H1 (cell line): ENCODE measurements at regions not wholly inside any gene's neighbourhood (a gene's known extent, or its start where the extent isn't known, plus 50 kb on each side); places are given as distances from the start of the nearest gene placed in this dataset.

Experiments
- CTCF ChIA-PET: fragments of 300-600 bp; sonication (Branson Sonifier 250); formaldehyde crosslinking; loops from one replicate; lab custom pipeline; 2021; ENCODE audit not compliant: partially characterized antibody; lab: Charles Lee
- POLR2A ChIA-PET: fragments of 300-600 bp; sonication (Branson Sonifier 250); formaldehyde crosslinking; loops from one replicate; lab custom pipeline; 2021; ENCODE audit warnings: inconsistent platforms; ENCODE audit not compliant: partially characterized antibody; lab: Charles Lee
- DNase-seq, 2 experiments: peaks; one replicate each; pipeline versions ENCODE4 v3.0.0 to v3.0.0-alpha.2; 2010 to 2022; ENCODE audit warnings: low spot score in 2 of 2, low read depth in 1 of 2, mixed read lengths in 1 of 2
- FAIRE-seq: peaks from 2 replicates; lab custom pipeline; 2011; peaks lifted over from hg19 to GRCh38; lab: Jason Lieb, UNC
- H2AFZ ChIP-seq: 2 replicates; pipeline ENCODE4 v1.8.1; 2012; ENCODE audit warnings: low read length, inconsistent platforms
- H2AK5ac ChIP-seq: 2 replicates; pipeline ENCODE4 v1.6.1; 2013; ENCODE audit warnings: low read depth, low read length
- H2BK120ac ChIP-seq: replicated peaks from 2 replicates; pipeline ENCODE3; 2013; ENCODE audit warnings: low read depth, low read length, inconsistent platforms
- H2BK12ac ChIP-seq: 2 replicates; pipeline ENCODE4 v1.6.1; 2013; ENCODE audit warnings: low read depth, low read length
- H2BK15ac ChIP-seq: 2 replicates; pipeline ENCODE4 v1.6.1; 2013; ENCODE audit warnings: low read length
- H2BK20ac ChIP-seq: 2 replicates; pipeline ENCODE4 v1.6.1; 2013; ENCODE audit warnings: low read length
- H2BK5ac ChIP-seq: 2 replicates; pipeline ENCODE4 v1.6.1; 2013; ENCODE audit warnings: low read depth, low read length
- H3K14ac ChIP-seq: 2 replicates; pipeline ENCODE4 v1.6.1; 2013; ENCODE audit warnings: inconsistent platforms; ENCODE audit not compliant: insufficient read length
- H3K18ac ChIP-seq: 2 replicates; pipeline ENCODE4 v1.6.1; 2013; ENCODE audit warnings: low read length; ENCODE audit errors: extremely low read depth
- H3K23ac ChIP-seq: 2 replicates; pipeline ENCODE4 v1.6.1; 2013; ENCODE audit warnings: inconsistent platforms; ENCODE audit not compliant: insufficient read length
- H3K23me2 ChIP-seq: 2 replicates; pipeline ENCODE4 v1.6.1; 2013; ENCODE audit warnings: low read depth, low read length
- H3K27ac ChIP-seq: 2 replicates; pipeline ENCODE4 v1.6.1; 2011; ENCODE audit warnings: low read depth, low read length, inconsistent platforms
- H3K27me3 ChIP-seq, 4 experiments: replicated peaks in 1 of 4; 1 replicate in 1 of 4; 2 replicates in 3 of 4; pipeline versions ENCODE4 v1.6.1 to v1.8.1; 2011 to 2013; ENCODE audit warnings: low read length in 3 of 4, mild to moderate bottlenecking in 3 of 4, inconsistent platforms in 2 of 4, mixed read lengths in 2 of 4, moderate library complexity in 1 of 4; ENCODE audit not compliant: control insufficient read depth in 3 of 4, insufficient read depth in 3 of 4; ENCODE audit errors: extremely low read depth in 1 of 4
- H3K36me3 ChIP-seq, 4 experiments: 2 replicates each; pipeline versions ENCODE4 v1.6.1 to v1.8.1; 2011 to 2013; ENCODE audit warnings: mild to moderate bottlenecking in 4 of 4, low read length in 3 of 4, moderate library complexity in 2 of 4, control low read depth in 1 of 4, inconsistent platforms in 1 of 4; ENCODE audit not compliant: insufficient read depth in 4 of 4, control insufficient read depth in 2 of 4
- H3K4ac ChIP-seq: replicated peaks from 2 replicates; pipeline ENCODE3; 2013; ENCODE audit warnings: low read length, low read depth, mixed read lengths, inconsistent platforms; ENCODE audit not compliant: insufficient read length
- H3K4me1 ChIP-seq, 4 experiments: replicated peaks in 1 of 4; 1 replicate in 1 of 4; 2 replicates in 3 of 4; pipeline versions ENCODE4 v1.6.1 to v1.8.1; 2011 to 2013; ENCODE audit warnings: low read length in 3 of 4, inconsistent platforms in 2 of 4, mixed read lengths in 1 of 4; ENCODE audit not compliant: insufficient read depth in 4 of 4, control insufficient read depth in 3 of 4
- H3K4me2 ChIP-seq, 2 experiments: 2 replicates each; pipeline versions ENCODE4 v1.6.1 to v1.8.1; 2011 to 2013; ENCODE audit warnings: low read depth in 2 of 2, low read length in 2 of 2, control low read depth in 1 of 2, inconsistent platforms in 1 of 2, mild to moderate bottlenecking in 1 of 2; ENCODE audit not compliant: insufficient read depth in 1 of 2
- H3K4me3 ChIP-seq, 4 experiments: fragments of 200-600, 300-600 bp in 1 of 4; sonication (generic), shearing (Covaris generic), sonication (Bioruptor Twin) in 1 of 4; 2 replicates each; pipeline versions ENCODE4 v1.5.1 to v1.8.1; 2011 to 2016; ENCODE audit warnings: low read length in 4 of 4, low read depth in 3 of 4, control low read depth in 2 of 4, inconsistent platforms in 2 of 4, mild to moderate bottlenecking in 2 of 4, mixed read lengths in 1 of 4, moderate library complexity in 1 of 4; ENCODE audit not compliant: insufficient read depth in 2 of 4; ENCODE audit errors: extremely low read depth in 1 of 4
- H3K56ac ChIP-seq: replicated peaks from 2 replicates; pipeline ENCODE3; 2013; ENCODE audit warnings: low read depth, mild to moderate bottlenecking, mixed read lengths, low read length, inconsistent platforms; ENCODE audit not compliant: insufficient read length
- H3K79me1 ChIP-seq: 2 replicates; pipeline ENCODE4 v1.6.1; 2013; ENCODE audit warnings: low read depth, low read length, control low read depth
- H3K79me2 ChIP-seq, 2 experiments: 2 replicates each; pipeline versions ENCODE4 v1.6.1 to v1.8.1; 2012 to 2013; ENCODE audit warnings: low read length in 2 of 2, mild to moderate bottlenecking in 2 of 2, inconsistent platforms in 1 of 2; ENCODE audit not compliant: insufficient read depth in 2 of 2, control insufficient read depth in 1 of 2
- H3K9ac ChIP-seq, 4 experiments: replicated peaks in 1 of 4; 1 replicate in 1 of 4; 2 replicates in 3 of 4; pipeline versions ENCODE4 v1.6.1 to v1.8.1; 2011 to 2013; ENCODE audit warnings: low read depth in 3 of 4, low read length in 3 of 4, control low read depth in 2 of 4, mild to moderate bottlenecking in 2 of 4, moderate library complexity in 2 of 4, inconsistent platforms in 1 of 4; ENCODE audit errors: extremely low read depth in 1 of 4
- H3K9me3 ChIP-seq, 2 experiments: 2 replicates each; pipeline versions ENCODE4 v1.6.1 to v1.8.1; 2012 to 2013; ENCODE audit warnings: mild to moderate bottlenecking in 2 of 2, moderate library complexity in 2 of 2, control low read depth in 1 of 2, inconsistent platforms in 1 of 2, low read depth in 1 of 2, low read length in 1 of 2, mixed read lengths in 1 of 2; ENCODE audit not compliant: insufficient read depth in 2 of 2
- H4K20me1 ChIP-seq, 2 experiments: replicated peaks in 1 of 2; 2 replicates each; pipeline versions ENCODE3 to v1.8.1; 2011 to 2013; ENCODE audit warnings: inconsistent platforms in 2 of 2, low read length in 2 of 2, mild to moderate bottlenecking in 1 of 2; ENCODE audit not compliant: insufficient read depth in 2 of 2, control insufficient read depth in 1 of 2
- H4K5ac ChIP-seq: 2 replicates; pipeline ENCODE4 v1.6.1; 2013; ENCODE audit warnings: low read length, low read depth, mixed read lengths, inconsistent platforms; ENCODE audit not compliant: insufficient read length
- H4K8ac ChIP-seq: 2 replicates; pipeline ENCODE4 v1.8.0; 2013; ENCODE audit warnings: mild to moderate bottlenecking, moderate library complexity, low read length, inconsistent platforms; ENCODE audit not compliant: insufficient read depth; ENCODE audit errors: extremely low read depth
- H4K91ac ChIP-seq: replicated peaks from 2 replicates; pipeline ENCODE3; 2013; ENCODE audit warnings: low read length, mixed read lengths, inconsistent platforms; ENCODE audit not compliant: insufficient read length
- CBX8 ChIP-seq: fragments of 300-800, 300-1000 bp; sonication (generic); IDR thresholded peaks from 2 replicates; pipeline ENCODE4 v1.7.1; 2016; ENCODE audit warnings: low read depth, low read length, borderline replicate concordance
- CHD2 ChIP-seq: IDR thresholded peaks from 2 replicates; pipeline ENCODE4 v1.6.1; 2012; ENCODE audit warnings: low read length, improper control_type of control experiment
- CREB1 ChIP-seq: IDR thresholded peaks from 2 replicates; pipeline ENCODE4 v1.6.1; 2012; ENCODE audit warnings: inconsistent platforms
- EP300 ChIP-seq, 2 experiments: IDR thresholded peaks; 1 replicate in 1 of 2; 2 replicates in 1 of 2; pipeline ENCODE4 v1.6.1; 2011 to 2012; ENCODE audit warnings: low read depth in 2 of 2, low read length in 2 of 2, mild to moderate bottlenecking in 2 of 2, borderline replicate concordance in 1 of 2, inconsistent platforms in 1 of 2, moderate library complexity in 1 of 2
- HDAC2 ChIP-seq, 2 experiments: fragments of 300-600 bp in 1 of 2; sonication (generic) in 1 of 2; IDR thresholded peaks; 2 replicates each; pipeline ENCODE4 v1.6.1; 2011 to 2012; ENCODE audit warnings: low read depth in 2 of 2, low read length in 2 of 2, mild to moderate bottlenecking in 2 of 2, moderate library complexity in 2 of 2, borderline replicate concordance in 1 of 2, inconsistent platforms in 1 of 2
- KDM1A ChIP-seq: fragments of 200-600, 300-600 bp; sonication (generic); IDR thresholded peaks from 2 replicates; pipeline ENCODE4 v1.7.1; 2016; ENCODE audit warnings: mild to moderate bottlenecking, low read length, borderline replicate concordance
- KDM5A ChIP-seq: fragments of 200-600 bp; IDR thresholded peaks from 2 replicates; pipeline ENCODE4 v1.7.1; 2012; ENCODE audit warnings: mild to moderate bottlenecking, low read length, inconsistent platforms, mixed read lengths
- MAFK ChIP-seq: IDR thresholded peaks from 2 replicates; pipeline ENCODE4 v1.6.1; 2012; ENCODE audit warnings: low read depth, mild to moderate bottlenecking, improper control_type of control experiment, low read length
- MAX ChIP-seq: IDR thresholded peaks from 2 replicates; pipeline ENCODE4 v1.6.1; 2012; ENCODE audit warnings: inconsistent platforms
- TAF1 ChIP-seq: IDR thresholded peaks from 2 replicates; pipeline ENCODE4 v1.6.1; 2011; ENCODE audit warnings: mild to moderate bottlenecking, low read depth, low read length
- TAF7 ChIP-seq: optimal IDR thresholded peaks from 2 replicates; pipeline ENCODE3; 2011; ENCODE audit warnings: low read depth, mild to moderate bottlenecking, inconsistent platforms, low read length, moderate library complexity, borderline replicate concordance
- TBP ChIP-seq: IDR thresholded peaks from 2 replicates; pipeline ENCODE4 v1.6.1; 2011; ENCODE audit warnings: low read depth, low read length, improper control_type of control experiment
- TEAD4 ChIP-seq: IDR thresholded peaks from 2 replicates; pipeline ENCODE4 v1.6.1; 2012; ENCODE audit warnings: low read depth, low read length, inconsistent platforms, mixed read lengths
- whole genome bisulfite sequencing, 2 experiments: shearing (Covaris generic) in 1 of 2; methylation state at CpG; one replicate each; pipeline versions ENCODE4 v1.1.6 to v1.1.7; 2013 to 2015; ENCODE audit warnings: low lambda C conversion rate in 2 of 2, mixed read lengths in 2 of 2, inconsistent platforms in 1 of 2, low coverage in 1 of 2, missing lambda C conversion rate in 1 of 2; ENCODE audit not compliant: insufficient replicate concordance in 2 of 2, insufficient coverage in 1 of 2, insufficient read length in 1 of 2; ENCODE audit errors: extremely low coverage in 1 of 2, missing lambda C conversion rate in 1 of 2; 5-methylcytosine and 5-hydroxymethylcytosine counted together

- H3K79me1 ChIP-seq = no peaks in the 10 kb centered on the region
- no peak for DNase-seq
- TF ChIP-seq HDAC2 (IDR thresholded peaks at IDR 0.05; ENCODE audit: borderline replicate concordance in 1 of 2, low read depth in 2 of 2, low read length in 2 of 2) = no peak
- no peak for TF ChIP-seq MAX
- TF ChIP-seq CHD2 = no peak
- no peak for TF ChIP-seq CREB1
- TF ChIP-seq TAF1 = no peak
- no peak for TF ChIP-seq TEAD4
- TF ChIP-seq TBP = no peak
- TF ChIP-seq EP300 (IDR thresholded peaks at IDR 0.05; ENCODE audit: borderline replicate concordance in 1 of 2, low read depth in 2 of 2, low read length in 2 of 2) = no peak
- no peak for TF ChIP-seq TAF7
- TF ChIP-seq MAFK = no peak
- TF ChIP-seq KDM1A = no peak
- TF ChIP-seq KDM5A = no peak
- TF ChIP-seq CBX8 = no peak
Measured at GRCh38 chr2:220194630-220195584, 567.5 kb downstream of the SLC4A3 start.

More at GRCh38 chr2:220194630-220195584, 567.5 kb downstream of the SLC4A3 start:
- H3K4me2 ChIP-seq = no peak overlapping the region
- no peaks in the 10 kb centered on the region for H3K36me3 ChIP-seq
- H3K18ac ChIP-seq = no peak overlapping the region
- H3K23me2 ChIP-seq = no peaks in the 10 kb centered on the region
- no peak for FAIRE-seq
- H4K8ac ChIP-seq = no peak overlapping the region
- no peak overlapping the region for H2BK15ac ChIP-seq
- no peak overlapping the region for H2AFZ ChIP-seq
- no peak overlapping the region for H2BK12ac ChIP-seq
- no peak overlapping the region for H2AK5ac ChIP-seq
- no peak overlapping the region for H3K23ac ChIP-seq
- H4K20me1 ChIP-seq = no peaks in the 10 kb centered on the region
- CTCF ChIA-PET = no interaction called here
- no peaks in the 10 kb centered on the region for H3K27me3 ChIP-seq
- no peak overlapping the region for H3K4me3 ChIP-seq
- H2BK120ac ChIP-seq = no peak overlapping the region
- no peak overlapping the region for H3K9ac ChIP-seq
- H3K4ac ChIP-seq = no peak overlapping the region
- no peak overlapping the region for H3K14ac ChIP-seq
- no peak overlapping the region for H3K56ac ChIP-seq
- POLR2A ChIA-PET = no interaction called here
- no peak overlapping the region for H2BK20ac ChIP-seq
- H4K5ac ChIP-seq = no peak overlapping the region
- H3K4me1 ChIP-seq = no peaks in the 10 kb centered on the region
- H2BK5ac ChIP-seq = no peak overlapping the region
- H3K9me3 ChIP-seq = peaks cover 0 to 12% of the 10 kb centered on the region in 2 experiments; a peak in 1 of 4 replicates
- 97% methylated on average over 10 of the region's 10 CpGs; no CpG with 5 or more reads in 1 of the 2 experiments for WGBS, 2 experiments
- H3K27ac ChIP-seq = no peak overlapping the region
- H4K91ac ChIP-seq = no peak overlapping the region
- H3K79me2 ChIP-seq = no peaks in the 10 kb centered on the region
